GM12872 (cell line): ENCODE measurements at regions not wholly inside any gene's neighbourhood (a gene's known extent, or its start where the extent isn't known, plus 50 kb on each side); places are given as distances from the start of the nearest gene placed in this dataset.

Experiments
- CTCF ChIP-seq: IDR thresholded peaks from 3 replicates; pipeline ENCODE4 v1.5.1; 2011; ENCODE audit warnings: low read depth, mild to moderate bottlenecking, low read length, moderate library complexity; ENCODE audit not compliant: insufficient read depth

DNA sequence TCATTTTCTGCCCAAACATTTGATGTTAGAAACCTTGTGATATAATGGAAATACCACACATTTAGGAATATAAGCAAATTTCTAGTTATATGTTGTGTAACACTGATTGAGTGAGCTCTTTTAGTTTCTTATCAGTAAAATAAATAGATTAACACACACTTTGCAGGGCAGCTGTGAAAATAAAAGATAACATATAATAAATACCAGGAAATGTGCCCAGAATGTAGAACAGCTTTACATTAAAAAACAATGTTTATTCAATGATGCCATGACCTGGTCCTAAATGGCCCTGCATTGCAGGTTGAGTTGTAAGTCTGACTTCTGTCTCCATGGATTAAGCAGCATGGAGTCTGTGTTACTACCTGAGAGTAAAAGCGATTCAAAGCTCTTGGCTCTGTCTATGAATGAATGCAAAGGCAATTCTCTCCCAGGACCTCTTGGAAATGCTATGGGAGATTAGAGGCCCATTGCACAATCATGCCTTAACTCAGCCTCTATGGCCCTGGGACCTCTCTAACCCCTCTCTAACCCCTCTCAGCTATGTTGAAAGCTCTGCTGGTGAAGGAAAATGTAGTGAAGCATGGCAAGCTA is 296.0 kb upstream of the ACTBL2 start:
- no peak for TF ChIP-seq CTCF

GRCh38 chr5:57777174-57777581 is 294.6 kb upstream of the ACTBL2 start:
- TF ChIP-seq CTCF = no peak

- no peak for TF ChIP-seq CTCF
These were observed 293.4 kb upstream of the ACTBL2 start for GRCh38 chr5:57776035-57776434.

- no peak for TF ChIP-seq CTCF
These were observed 291.8 kb upstream of the ACTBL2 start for GRCh38 chr5:57774439-57774838.

DNA sequence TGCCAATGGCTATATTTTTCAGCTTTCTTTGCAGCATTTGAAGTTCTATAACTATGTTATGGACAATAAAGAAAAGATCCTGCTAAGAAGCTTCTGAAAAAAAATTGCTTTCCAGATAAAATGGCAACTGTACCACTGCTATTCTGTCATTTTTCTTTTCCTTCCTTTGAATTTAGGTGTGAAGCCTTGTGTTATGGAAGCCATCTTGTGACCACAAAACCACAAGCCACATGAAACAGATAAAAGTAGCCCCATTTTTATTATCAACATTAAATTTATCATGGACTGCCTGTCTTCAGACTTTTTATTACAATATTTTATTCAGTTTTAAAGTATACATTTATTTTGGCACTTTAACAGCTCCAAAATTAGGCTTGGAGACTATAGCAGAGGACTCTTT is 289.9 kb upstream of the ACTBL2 start:
- no peak for TF ChIP-seq CTCF

DNA sequence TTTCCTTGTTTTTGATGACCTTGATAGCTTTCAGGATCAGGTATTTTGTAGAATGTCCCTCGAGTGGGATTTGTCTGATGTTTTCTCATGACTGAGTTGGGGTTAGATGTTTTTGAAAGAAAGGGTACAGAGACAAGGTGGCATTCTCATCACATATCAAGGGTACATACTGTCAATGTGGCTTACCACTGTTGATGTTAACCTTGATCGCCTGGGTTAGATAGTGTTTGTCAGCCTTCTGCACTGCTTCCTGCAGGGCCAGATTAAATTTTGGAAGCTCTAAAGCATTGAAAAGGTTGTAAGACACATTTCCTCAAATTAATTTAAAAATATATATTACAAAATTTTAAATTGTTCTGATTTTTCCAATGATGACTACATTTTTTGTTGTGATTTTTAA is 287.4 kb upstream of the ACTBL2 start:
- no peak for TF ChIP-seq CTCF

DNA sequence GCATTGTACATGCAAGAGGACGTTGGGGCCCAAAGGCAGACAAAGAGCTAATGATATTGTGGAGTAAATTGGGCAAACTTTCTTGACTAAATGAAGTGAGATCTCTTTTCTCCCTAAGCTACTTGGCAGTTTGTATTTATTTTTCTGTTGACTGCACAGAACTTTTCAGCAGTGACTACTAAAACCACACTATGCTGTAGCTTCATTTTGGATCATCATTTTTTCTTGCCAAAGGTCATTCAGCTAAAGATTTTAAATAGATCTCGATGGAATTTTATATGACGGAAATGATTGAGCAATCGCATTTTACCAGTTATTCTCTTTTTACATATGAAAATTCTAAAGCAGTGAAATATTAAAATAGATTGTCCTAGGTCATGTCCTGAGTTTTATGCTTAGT is 286.1 kb upstream of the ACTBL2 start:
- no peak for TF ChIP-seq CTCF
